ENCODE measurements at regions not wholly inside any gene's neighbourhood (a gene's known extent, or its start where the extent isn't known, plus 50 kb on each side); places are given as distances from the start of the nearest gene placed in this dataset.
A peak's percentile ranks its signal among the peaks of the same experiment; 100 is the strongest.

DNA sequence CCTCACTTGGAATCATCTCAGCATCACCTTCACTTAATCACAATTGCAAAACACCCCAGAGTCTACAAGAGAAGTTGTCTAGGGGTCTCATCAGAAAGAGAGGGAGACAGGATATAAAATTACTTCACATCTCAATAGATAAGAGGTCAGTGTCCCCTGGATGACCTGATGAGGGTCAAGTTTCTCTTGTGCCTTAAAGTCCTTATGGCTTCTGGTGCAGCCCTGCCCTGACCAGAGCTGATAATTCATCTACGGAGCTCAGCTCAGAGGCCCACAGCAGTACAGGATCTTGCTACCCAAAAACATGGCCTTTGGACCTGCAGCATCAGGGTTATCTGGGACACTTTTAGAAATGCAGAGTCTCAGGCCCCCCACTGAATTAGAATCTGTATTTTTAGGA is 111.1 kb upstream of the GLI3 start:
- Mint-ChIP-seq H3K27ac (ENCODE audit: unreplicated experiment) (no peak overlapping the region), H3K27me3 (ENCODE audit: low read depth) (no peaks in the 10 kb centered on the region), H3K4me1 (peaks cover 42% of the 10 kb centered on the region), H3K4me3 (no peak overlapping the region), H3K36me3 (ENCODE audit: low read depth) (no peaks in the 10 kb centered on the region), H3K9me3 (no peaks in the 10 kb centered on the region)
- TF ChIP-seq, protein P1, sequence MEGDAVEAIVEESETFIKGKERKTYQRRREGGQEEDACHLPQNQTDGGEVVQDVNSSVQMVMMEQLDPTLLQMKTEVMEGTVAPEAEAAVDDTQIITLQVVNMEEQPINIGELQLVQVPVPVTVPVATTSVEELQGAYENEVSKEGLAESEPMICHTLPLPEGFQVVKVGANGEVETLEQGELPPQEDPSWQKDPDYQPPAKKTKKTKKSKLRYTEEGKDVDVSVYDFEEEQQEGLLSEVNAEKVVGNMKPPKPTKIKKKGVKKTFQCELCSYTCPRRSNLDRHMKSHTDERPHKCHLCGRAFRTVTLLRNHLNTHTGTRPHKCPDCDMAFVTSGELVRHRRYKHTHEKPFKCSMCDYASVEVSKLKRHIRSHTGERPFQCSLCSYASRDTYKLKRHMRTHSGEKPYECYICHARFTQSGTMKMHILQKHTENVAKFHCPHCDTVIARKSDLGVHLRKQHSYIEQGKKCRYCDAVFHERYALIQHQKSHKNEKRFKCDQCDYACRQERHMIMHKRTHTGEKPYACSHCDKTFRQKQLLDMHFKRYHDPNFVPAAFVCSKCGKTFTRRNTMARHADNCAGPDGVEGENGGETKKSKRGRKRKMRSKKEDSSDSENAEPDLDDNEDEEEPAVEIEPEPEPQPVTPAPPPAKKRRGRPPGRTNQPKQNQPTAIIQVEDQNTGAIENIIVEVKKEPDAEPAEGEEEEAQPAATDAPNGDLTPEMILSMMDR (conservative IDR thresholded peaks at IDR 0.05), result no peak
- DNase-seq (ENCODE audit: low read depth, low spot score), result no peak

- TF ChIP-seq, protein P1 (conservative IDR thresholded peaks at IDR 0.05), result no peak
- Mint-ChIP-seq H3K4me1 (peaks cover 46% of the 10 kb centered on the region), H3K36me3 (ENCODE audit: low read depth) (no peaks in the 10 kb centered on the region), H3K27ac (ENCODE audit: unreplicated experiment) (peak overlapping the region; percentile 81), H3K4me3 (no peak overlapping the region), H3K9me3 (no peaks in the 10 kb centered on the region), H3K27me3 (ENCODE audit: low read depth) (no peaks in the 10 kb centered on the region)
- DNase-seq (ENCODE audit: low read depth, low spot score), result no peak
These were observed 110.6 kb upstream of the GLI3 start for GRCh38 chr7:42347616-42348015.

- DNase-seq (ENCODE audit: low read depth, low spot score), result no peak
- Mint-ChIP-seq H3K27me3 (ENCODE audit: low read depth) (no peaks in the 10 kb centered on the region), H3K27ac (ENCODE audit: unreplicated experiment) (no peak overlapping the region), H3K4me1 (peaks cover 64% of the 10 kb centered on the region), H3K36me3 (ENCODE audit: low read depth) (no peaks in the 10 kb centered on the region), H3K9me3 (no peaks in the 10 kb centered on the region), H3K4me3 (no peak overlapping the region)
- TF ChIP-seq, protein P1 (conservative IDR thresholded peaks at IDR 0.05), result no peak
These were observed 108.7 kb upstream of the GLI3 start for GRCh38 chr7:42345478-42346299.

GRCh38 chr7:42344198-42344755 is 107.3 kb upstream of the GLI3 start:
- no peak overlapping the region for H3K27ac Mint-ChIP-seq (ENCODE audit: unreplicated experiment)
- no peaks in the 10 kb centered on the region for H3K9me3 Mint-ChIP-seq
- DNase-seq (ENCODE audit: low read depth, low spot score), result no peak
- TF ChIP-seq, protein P1 (conservative IDR thresholded peaks at IDR 0.05), result no peak
- H3K27me3 Mint-ChIP-seq (ENCODE audit: low read depth), result no peaks in the 10 kb centered on the region
- no peak overlapping the region for H3K4me3 Mint-ChIP-seq
- H3K36me3 Mint-ChIP-seq (ENCODE audit: low read depth), result no peaks in the 10 kb centered on the region
- peaks cover 67% of the 10 kb centered on the region for H3K4me1 Mint-ChIP-seq

DNA sequence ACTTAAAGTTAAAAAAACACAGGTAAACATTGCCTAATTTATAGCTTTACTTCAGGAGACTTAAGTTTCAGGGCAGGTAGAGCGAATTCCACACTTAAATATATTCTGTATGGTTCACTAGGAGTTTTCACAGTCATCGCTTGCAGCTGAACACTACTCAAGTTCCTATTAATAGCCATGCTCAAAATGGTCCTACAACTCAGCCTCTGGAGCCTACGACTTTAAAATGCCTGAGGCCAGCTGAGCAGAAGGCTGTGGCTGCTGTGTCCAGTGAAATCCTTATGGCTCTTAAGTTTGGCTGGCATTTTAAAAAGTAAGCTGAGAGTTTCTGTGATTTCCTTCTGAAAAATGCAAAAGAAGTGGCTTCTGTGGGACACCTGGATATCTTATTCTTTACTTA is 105.4 kb upstream of the GLI3 start:
- H3K36me3 Mint-ChIP-seq (ENCODE audit: low read depth), result no peaks in the 10 kb centered on the region
- DNase-seq (ENCODE audit: low read depth, low spot score), result no peak
- H3K27ac Mint-ChIP-seq (ENCODE audit: unreplicated experiment), result peak overlapping the region; percentile 31
- peaks cover 68% of the 10 kb centered on the region for H3K4me1 Mint-ChIP-seq
- TF ChIP-seq, protein P1 (conservative IDR thresholded peaks at IDR 0.05), result no peak
- no peak overlapping the region for H3K4me3 Mint-ChIP-seq
- H3K9me3 Mint-ChIP-seq, result no peaks in the 10 kb centered on the region
- H3K27me3 Mint-ChIP-seq (ENCODE audit: low read depth), result no peaks in the 10 kb centered on the region
